ENCODE measurements at regions not wholly inside any gene's neighbourhood (a gene's known extent, or its start where the extent isn't known, plus 50 kb on each side); places are given as distances from the start of the nearest gene placed in this dataset.

GRCh38 chr7:52260046-52260665 lies 775.3 kb upstream of the POM121L12 start:
- Histone ChIP-seq H2BK5ac (ENCODE audit: low read depth, low read length, poor library complexity, severe bottlenecking) (no peak overlapping the region), H4K20me1 (ENCODE audit: insufficient read depth, low read length) (no peaks in the 10 kb centered on the region), H3K4me2 (ENCODE audit: low read depth, low read length) (no peak overlapping the region), H2AK5ac (ENCODE audit: low read depth, low read length) (no peak overlapping the region), H3K4me1 (ENCODE audit: control insufficient read depth, insufficient read depth, low read length) (no peaks in the 10 kb centered on the region), H2AFZ (replicated peaks; ENCODE audit: low read length, poor library complexity) (no peak overlapping the region), H2BK120ac (ENCODE audit: low read depth, low read length) (no peak overlapping the region), H3K4ac (ENCODE audit: low read depth, low read length) (no peak overlapping the region), H3K27ac (ENCODE audit: insufficient read depth, low read length) (no peak overlapping the region), H3K9ac (ENCODE audit: low read depth, low read length) (no peak overlapping the region), H3K4me3 (ENCODE audit: insufficient read depth, low read depth, low read length) (no peak overlapping the region), H3K36me3 (ENCODE audit: control insufficient read depth, insufficient read depth, low read length) (no peaks in the 10 kb centered on the region), H2BK15ac (ENCODE audit: low read depth, low read length) (no peak overlapping the region), H3K14ac (replicated peaks; ENCODE audit: low read depth, low read length) (no peak overlapping the region), H3K56ac (ENCODE audit: extremely low read depth, insufficient read depth, low read length) (no peak overlapping the region), H3K79me1 (ENCODE audit: low read depth in 1 of 2, low read length in 2 of 2) (no peaks in the 10 kb centered on the region), H4K5ac (ENCODE audit: low read depth, low read length) (no peak overlapping the region), H2AK9ac (replicated peaks; ENCODE audit: low read depth, low read length, poor library complexity) (no peak overlapping the region), H4K8ac (ENCODE audit: low read depth in 2 of 2, low read length in 2 of 2) (no peak overlapping the region), H2BK20ac (ENCODE audit: low read depth, low read length) (no peak overlapping the region), H4K91ac (ENCODE audit: insufficient read depth, low read depth, low read length) (no peak overlapping the region), H3K23ac (ENCODE audit: low read depth, low read length) (no peak overlapping the region), H3K9me1 (ENCODE audit: insufficient read depth, low read length) (no peaks in the 10 kb centered on the region), H3K27me3 (ENCODE audit: control insufficient read depth, insufficient read depth, low read length) (no peaks in the 10 kb centered on the region), H3K9me3 (ENCODE audit: control insufficient read depth, insufficient read depth, low read length) (peaks cover 14% of the 10 kb centered on the region; the same call in 1 of the 2 replicates), H3K18ac (ENCODE audit: low read depth, low read length) (no peak overlapping the region)
- no peak for TF ChIP-seq MXI1 (IDR thresholded peaks at IDR 0.05; ENCODE audit: borderline replicate concordance, low read depth, low read length)
- TF ChIP-seq FOS (IDR thresholded peaks at IDR 0.05; ENCODE audit: low read depth, low read length) = no peak
- TF ChIP-seq CTCF (conservative IDR thresholded peaks at IDR 0.05; ENCODE audit: low read depth, low read length) = no peak
- no peak for TF ChIP-seq USF2 (IDR thresholded peaks at IDR 0.05; ENCODE audit: low read depth, low read length)
- no peak for TF ChIP-seq BHLHE40 (IDR thresholded peaks at IDR 0.05; ENCODE audit: low read depth, low read length)
- no peak for TF ChIP-seq RFX5 (IDR thresholded peaks at IDR 0.05; ENCODE audit: low read depth, low read length)
- BruUV-seq (replicated peaks) = no TSS peak
- ATAC-seq (ENCODE audit: low read depth) = no peak
- intact Hi-C loops (cut with micrococcal nuclease) = no loop called here
- no peak for DNase-seq
- dilution Hi-C loops (cut with HindIII; ENCODE audit: low sequenced_read_pairs, unreplicated experiment) = no loop called here
- ChIA-PET POLR2A (ENCODE audit: unreplicated experiment) (no interaction called here), CTCF (no interaction called here)
- in situ Hi-C loops (cut with MboI; ENCODE audit: low sequenced_read_pairs) = no loop called here
- WGBS, 2 experiments (ENCODE audit: extremely low coverage in 2 of 2, insufficient read length in 1 of 2) = no CpG with 5 or more reads among the region's 6 CpGs
